HG02938 (cell line): ENCODE measurements at regions not wholly inside any gene's neighbourhood (a gene's known extent, or its start where the extent isn't known, plus 50 kb on each side); places are given as distances from the start of the nearest gene placed in this dataset.
"Not testable (repeated sequence)": the region's sequence is repeated elsewhere in the genome, so short reads cannot be mapped to it uniquely, and the experiment has no call there.

ENCODE experiments used
- ATAC-seq: cut with Tn5 transposase; IDR thresholded peaks from one replicate; pipeline ENCODE4 v1.9.1; 2021; ENCODE audit warnings: mild to moderate bottlenecking, moderate library complexity; ENCODE audit not compliant: unreplicated experiment

DNA sequence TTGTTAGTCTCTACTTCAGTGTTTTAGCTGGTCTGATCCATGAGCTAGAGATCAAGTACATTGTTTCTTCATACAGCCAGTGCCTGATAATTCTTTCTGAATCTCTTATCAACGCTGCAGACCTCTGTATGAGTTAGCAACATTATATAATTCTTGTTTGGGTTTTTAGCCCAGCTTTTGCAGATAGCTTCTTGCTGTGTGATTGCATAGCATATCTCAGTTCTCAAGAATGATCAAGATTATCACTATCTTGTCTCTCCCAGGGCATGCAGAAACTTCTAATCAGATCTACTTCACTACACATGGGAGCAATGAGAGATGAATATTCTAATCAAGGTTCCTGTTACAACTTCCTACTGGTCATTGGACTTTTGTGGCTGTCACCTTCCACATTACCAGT lies 158.3 kb downstream of the FAM174A start:
- no peak for ATAC-seq

DNA sequence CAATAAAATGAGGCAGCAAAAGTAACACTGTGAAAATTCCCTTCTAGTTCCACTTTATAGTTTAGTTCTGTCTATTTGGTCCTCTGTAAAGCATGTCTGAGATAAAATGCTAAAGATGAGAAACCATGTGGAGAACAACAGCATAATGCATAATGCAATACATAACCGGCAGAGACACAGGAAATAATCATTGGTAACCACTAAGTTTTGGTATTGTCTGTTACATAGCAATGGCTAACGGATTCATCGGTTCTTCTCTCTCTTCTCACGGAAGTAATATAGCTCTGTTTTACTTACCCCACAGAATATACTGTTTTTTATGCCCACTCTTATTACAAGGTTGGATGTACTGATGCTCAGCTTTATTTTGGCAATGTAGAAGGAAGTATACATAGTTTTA lies 158.9 kb downstream of the FAM174A start:
- ATAC-seq = no peak

DNA sequence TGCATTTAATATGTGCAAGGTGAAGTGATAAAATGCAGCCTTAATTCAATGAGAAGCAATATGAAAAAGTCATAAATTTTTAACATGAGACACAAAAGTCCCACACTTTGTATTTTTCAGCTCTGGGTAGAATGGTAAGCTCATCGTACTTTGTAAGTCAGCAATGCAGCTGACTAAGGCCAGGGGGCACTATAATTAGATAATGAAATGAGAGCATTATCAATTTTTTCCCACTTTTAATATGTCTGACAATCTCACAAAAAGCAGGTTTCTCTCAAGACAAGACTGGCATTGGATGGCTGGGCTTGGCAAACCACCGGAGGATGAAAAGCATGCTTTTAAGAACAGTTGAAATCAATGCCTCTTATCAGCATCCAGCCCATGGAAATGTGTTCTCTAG lies 162.8 kb downstream of the FAM174A start:
- ATAC-seq = no peak

DNA sequence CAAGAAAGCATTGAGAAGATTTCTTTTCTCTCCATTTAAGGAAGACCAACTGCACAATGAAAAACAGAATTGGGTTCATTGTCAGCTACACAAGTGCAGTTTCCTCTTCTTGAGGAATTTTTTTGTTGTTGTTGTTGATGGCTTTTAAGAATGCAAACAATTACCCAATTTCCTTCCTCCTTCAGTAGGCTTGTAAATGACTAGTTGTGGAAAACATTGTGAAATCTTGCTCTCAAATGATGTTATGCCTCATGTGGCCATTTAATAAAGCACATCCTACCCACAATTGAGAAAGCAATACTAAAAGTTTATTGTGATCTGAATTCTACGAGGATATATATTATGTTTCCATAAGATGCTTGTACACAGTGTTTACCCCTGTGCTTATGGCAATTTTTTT lies 171.6 kb downstream of the FAM174A start:
- no peak for ATAC-seq

DNA sequence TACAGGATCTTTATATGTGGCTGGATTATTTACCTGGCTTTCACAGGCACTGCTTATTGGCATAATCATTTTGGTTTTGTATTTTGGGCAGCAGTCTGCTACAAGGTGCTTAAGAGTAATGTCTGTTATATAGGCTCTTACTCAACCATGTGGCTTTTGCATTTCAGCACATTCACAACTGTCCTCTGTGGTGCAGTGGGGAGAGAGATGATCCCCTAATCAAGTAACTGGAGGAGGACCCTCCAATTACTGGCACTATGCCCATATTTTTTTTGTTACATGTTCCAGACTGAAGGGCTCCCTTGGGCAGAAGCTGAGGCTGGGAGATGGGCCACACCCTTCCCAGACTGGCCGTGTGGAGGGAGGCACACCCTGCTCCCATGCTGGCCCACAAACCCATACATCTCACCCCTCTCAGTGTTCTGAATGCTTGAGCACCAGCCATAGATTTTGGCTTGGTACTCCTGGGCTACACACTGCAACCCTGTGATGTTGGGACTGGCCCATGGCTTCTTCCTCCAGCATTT lies 173.5 kb downstream of the FAM174A start:
- ATAC-seq = no peak

DNA sequence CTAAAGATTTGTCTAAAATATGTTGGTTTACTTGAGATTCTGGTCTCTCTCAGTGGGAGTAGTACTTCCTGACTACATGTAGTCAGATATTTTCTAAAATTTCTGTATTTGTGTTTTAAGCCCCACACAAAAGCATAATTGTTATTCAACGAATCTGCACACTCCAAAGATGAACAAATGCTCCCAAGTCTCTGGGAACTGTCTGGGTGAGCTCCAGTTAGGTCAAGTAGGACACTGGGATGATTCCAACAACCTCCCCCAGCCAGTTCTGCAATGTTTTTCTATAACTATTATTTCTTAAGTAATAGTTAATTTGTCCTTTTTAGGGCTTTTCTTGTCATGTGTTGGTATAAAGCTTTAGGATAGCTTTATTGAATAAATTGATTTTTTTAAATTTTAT lies 174.6 kb downstream of the FAM174A start:
- ATAC-seq = no peak

DNA sequence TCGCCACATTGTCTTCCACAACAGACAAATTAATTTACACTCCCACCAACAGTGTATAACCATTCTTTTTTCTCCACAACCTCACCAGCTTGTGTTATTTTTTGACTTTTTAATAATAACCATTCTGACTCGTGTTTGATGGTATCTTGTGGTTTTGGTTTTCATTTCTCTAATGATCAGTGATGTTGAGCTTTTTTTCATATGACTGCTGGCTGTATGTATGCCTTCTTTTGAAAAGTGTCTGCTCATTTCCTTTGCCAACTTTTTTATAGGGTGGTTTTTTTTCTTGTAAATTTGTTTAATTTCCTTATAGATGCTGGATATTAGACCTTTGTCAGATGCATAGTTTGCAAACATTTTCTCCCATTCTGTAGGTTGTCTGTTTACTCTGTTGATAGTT lies 179.6 kb downstream of the FAM174A start:
- ATAC-seq = not testable (repeated sequence)

DNA sequence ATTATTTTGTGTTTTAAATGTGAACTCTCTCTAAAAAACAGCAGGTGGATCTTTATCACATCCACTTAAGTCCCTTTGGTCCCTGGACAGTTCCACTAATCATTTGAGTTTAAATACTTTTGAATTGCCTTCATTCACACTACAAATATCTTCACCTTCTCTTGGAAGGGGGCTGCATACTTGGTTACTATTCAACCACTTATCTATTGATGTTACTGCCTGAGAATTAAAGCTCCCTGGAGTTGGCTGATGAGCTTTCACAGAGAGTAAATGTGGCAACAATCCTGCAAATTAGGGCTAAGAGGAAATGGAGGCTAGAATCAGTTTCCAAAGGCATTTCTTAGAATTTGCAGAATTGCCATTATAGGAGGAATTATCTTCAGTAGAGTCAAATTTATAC lies 180.4 kb downstream of the ST8SIA4 start:
- ATAC-seq = no peak

DNA sequence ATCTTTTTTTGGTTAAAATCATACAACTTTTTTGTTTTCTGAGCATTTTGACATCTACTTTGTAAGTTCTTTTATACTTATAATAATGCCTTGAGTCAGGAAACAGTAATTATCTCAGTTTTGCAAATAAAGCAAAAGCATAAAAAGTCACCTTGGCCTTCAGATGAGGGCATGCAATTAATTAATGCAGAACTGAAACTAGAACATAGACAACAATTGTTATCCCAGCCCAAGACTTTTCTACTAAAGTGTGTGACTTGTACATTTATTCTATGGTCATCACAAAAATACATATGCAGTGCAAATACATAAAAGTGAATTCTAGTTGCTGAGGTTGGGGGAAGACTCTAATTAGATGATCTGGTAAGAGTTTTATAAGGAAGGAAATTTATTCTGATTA lies 179.9 kb downstream of the ST8SIA4 start:
- ATAC-seq = no peak

DNA sequence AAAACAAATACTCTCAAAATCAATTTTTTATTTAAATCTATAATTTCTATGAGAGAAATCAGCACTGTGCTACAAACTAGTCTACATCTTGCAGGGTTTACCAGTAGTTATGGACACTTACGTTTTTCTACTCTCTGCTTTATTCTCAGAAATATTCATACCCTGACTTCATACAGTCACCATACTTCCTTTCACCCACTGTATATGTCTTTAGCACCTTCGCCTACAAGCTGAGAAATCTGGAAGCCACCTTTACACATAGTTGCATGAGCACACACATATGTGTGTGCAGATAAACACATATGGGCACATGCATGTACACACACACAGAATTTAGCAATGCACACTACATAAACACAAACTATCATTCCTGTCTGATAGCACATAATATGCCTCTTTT lies 177.0 kb downstream of the ST8SIA4 start:
- no peak for ATAC-seq

DNA sequence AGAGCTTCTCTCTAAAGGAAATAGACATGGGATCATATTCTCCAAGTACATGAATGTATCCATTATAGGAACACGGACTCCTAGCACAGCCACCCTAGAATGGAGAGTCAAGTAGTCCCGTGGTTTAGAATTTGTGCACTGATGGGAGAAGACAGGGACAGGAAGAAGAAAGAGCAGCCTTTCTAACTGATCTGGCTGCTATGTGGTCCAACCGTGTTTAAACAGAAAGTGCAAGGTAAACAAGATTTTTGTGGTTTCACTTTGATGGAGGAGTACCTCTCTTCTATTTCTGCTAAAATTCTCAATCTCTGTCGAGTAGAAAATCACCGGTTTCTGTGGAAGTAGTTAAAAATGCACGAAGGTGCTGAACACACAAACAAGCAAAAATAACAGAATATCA lies 171.3 kb downstream of the ST8SIA4 start:
- ATAC-seq = peak; percentile 98

DNA sequence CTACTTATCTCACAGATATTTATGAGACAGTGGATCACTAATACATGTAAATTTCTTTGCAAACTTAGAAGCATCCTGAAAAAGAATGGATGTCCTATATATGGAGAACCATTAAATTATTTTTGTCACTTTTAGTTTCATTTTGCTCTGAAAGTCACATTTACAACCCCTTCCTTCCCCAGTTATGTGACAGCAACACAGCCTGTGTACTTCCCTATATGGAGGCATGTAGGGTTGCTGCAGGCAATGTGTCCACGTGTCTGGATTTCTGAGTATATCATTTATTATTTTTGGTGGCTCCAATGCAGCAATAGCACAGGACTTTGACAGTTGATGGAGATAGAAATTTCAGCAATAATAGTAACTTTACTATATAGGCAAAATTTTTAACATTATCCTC lies 156.4 kb downstream of the ST8SIA4 start:
- peak; percentile 77 for ATAC-seq

DNA sequence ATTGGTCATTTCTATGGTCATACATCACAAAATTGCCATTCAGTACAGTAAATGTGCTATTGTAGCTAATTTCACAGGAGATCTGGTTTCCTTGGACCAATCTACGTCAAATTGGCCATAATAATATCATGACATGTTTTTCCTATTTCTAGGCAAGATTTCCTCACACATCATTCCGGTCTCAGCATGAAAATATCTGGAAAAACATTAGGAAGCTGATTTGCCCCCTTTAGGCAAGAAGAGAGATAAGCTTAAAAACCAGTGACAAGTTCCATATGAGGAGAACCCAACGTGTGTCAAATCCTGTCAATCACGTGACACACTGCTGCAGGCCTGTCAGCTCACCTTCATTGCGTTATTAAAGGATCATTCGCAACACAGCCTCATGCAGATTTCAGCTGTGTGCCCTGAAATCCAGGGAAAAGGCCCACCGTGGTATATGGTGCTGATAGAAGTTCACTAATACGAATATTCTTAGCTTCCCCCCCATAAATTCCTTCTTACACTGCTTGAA lies 153.3 kb downstream of the ST8SIA4 start:
- no peak for ATAC-seq

DNA sequence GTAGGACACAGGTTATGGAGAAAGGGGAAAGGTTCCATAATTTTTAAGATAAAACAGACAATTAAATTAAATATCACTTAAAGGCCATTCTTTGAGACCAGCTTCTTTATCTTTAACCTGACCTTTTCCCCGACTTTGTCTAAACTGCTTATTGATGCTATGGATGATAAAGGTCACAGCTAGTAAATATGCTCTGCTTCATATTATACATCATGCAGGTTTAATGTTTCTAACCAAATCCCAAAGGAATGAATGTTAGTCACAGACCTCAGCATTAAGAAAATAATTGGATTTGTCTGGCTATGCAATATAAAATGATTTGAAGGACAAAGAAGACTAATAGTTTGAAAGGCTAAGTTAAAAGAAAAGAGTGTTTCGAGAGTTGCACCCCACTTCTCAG lies 147.6 kb downstream of the ST8SIA4 start:
- ATAC-seq = no peak
